ENCODE measurements at regions not wholly inside any gene's neighbourhood (a gene's known extent, or its start where the extent isn't known, plus 50 kb on each side); places are given as distances from the start of the nearest gene placed in this dataset.

- no peak overlapping the region for H2AFZ ChIP-seq (ENCODE audit: insufficient read depth, low read depth, low read length, poor library complexity, severe bottlenecking)
- H3K36me3 ChIP-seq (replicated peaks in 1 of 2; ENCODE audit: control extremely low read depth in 1 of 2, control insufficient read depth in 1 of 2, extremely low read depth in 1 of 2, insufficient read depth in 2 of 2, low read length in 1 of 2) = no peaks in the 10 kb centered on the region
- no CpG with 5 or more reads among the region's 1 CpG for WGBS (ENCODE audit: insufficient coverage)
- POLR2A ChIA-PET = no interaction called here
- ATAC-seq (ENCODE audit: low read depth) = no peak
- Mint-ChIP-seq H3K4me1 (no peaks in the 10 kb centered on the region), H3K27ac (no peak overlapping the region), H3K27me3 (no peaks in the 10 kb centered on the region), H3K9me3 (ENCODE audit: insufficient read depth) (peaks cover 5% of the 10 kb centered on the region), H3K4me3 (no peak overlapping the region)
- no peak for DNase-seq
- H3K79me2 ChIP-seq (ENCODE audit: control insufficient read depth, insufficient read depth, low read length) = no peaks in the 10 kb centered on the region
- H3K4me2 ChIP-seq (replicated peaks; ENCODE audit: low read depth, low read length, poor library complexity, severe bottlenecking) = no peak overlapping the region
- H3K27ac ChIP-seq (ENCODE audit: low read length in 2 of 2) = no peak overlapping the region
- H3K27me3 ChIP-seq (replicated peaks in 1 of 4; ENCODE audit: control extremely low read depth in 1 of 4, control insufficient read depth in 3 of 4, insufficient read depth in 4 of 4, low read length in 3 of 4) = no peaks in the 10 kb centered on the region
- CTCF ChIA-PET = no interaction called here
- H3K4me1 ChIP-seq (ENCODE audit: control insufficient read depth in 2 of 2, insufficient read depth in 2 of 2, low read length in 2 of 2) = no peaks in the 10 kb centered on the region
- no peak overlapping the region for H3K4me3 ChIP-seq (ENCODE audit: control extremely low read depth in 1 of 5, extremely low read depth in 1 of 5, insufficient read depth in 1 of 5, low read depth in 2 of 5, low read length in 4 of 5)
- H3K9ac ChIP-seq (ENCODE audit: low read length) = no peak overlapping the region
- no peaks in the 10 kb centered on the region for H3K9me3 ChIP-seq (ENCODE audit: control extremely low read depth in 1 of 3, control insufficient read depth in 2 of 3, insufficient read depth in 1 of 3, low read length in 2 of 3)
- TF ChIP-seq CTCF (IDR thresholded peaks at IDR 0.05) = no peak
- intact Hi-C loops (cut with micrococcal nuclease) = no loop called here
- no peaks in the 10 kb centered on the region for H4K20me1 ChIP-seq (ENCODE audit: control insufficient read depth, insufficient read depth, low read length, poor library complexity, severe bottlenecking)
Measured at GRCh38 chr5:3466392-3466791, 129.2 kb upstream of the IRX1 start.

DNA sequence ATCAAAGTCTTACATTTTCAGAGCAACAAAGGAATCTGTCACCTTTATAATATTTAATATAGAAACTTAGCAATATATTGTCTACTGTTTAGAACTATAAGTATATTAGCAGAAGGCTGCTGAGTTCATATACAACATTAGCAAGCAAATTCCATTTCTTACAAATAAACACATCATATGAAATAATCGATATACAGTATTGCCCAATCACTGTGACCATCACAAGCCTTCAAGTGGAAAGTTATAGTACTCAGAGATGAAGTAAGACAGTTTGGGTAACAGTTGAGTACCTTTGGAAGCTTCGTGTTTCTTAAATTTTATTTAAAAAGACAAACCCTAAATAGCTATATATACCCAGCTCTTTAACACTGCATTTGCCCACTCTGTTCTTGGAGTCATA is 135.2 kb upstream of the IRX1 start:
- no peaks in the 10 kb centered on the region for H3K79me2 ChIP-seq (ENCODE audit: control insufficient read depth, insufficient read depth, low read length)
- H3K9me3 ChIP-seq (ENCODE audit: control extremely low read depth in 1 of 3, control insufficient read depth in 2 of 3, insufficient read depth in 1 of 3, low read length in 2 of 3) = peaks cover 0 to 16% (median 0%) of the 10 kb centered on the region in 3 donors
- no peaks in the 10 kb centered on the region for H3K36me3 ChIP-seq (replicated peaks in 1 of 2; ENCODE audit: control extremely low read depth in 1 of 2, control insufficient read depth in 1 of 2, extremely low read depth in 1 of 2, insufficient read depth in 2 of 2, low read length in 1 of 2)
- ChIA-PET POLR2A (no interaction called here), CTCF (no interaction called here)
- ATAC-seq (ENCODE audit: low read depth) (no peak), DNase-seq (no peak)
- intact Hi-C loops (cut with micrococcal nuclease) = no loop called here
- no peaks in the 10 kb centered on the region for H3K27me3 Mint-ChIP-seq
- no peaks in the 10 kb centered on the region for H3K9me3 Mint-ChIP-seq (ENCODE audit: insufficient read depth)
- H3K4me1 ChIP-seq (ENCODE audit: control insufficient read depth in 2 of 2, insufficient read depth in 2 of 2, low read length in 2 of 2) = no peaks in the 10 kb centered on the region
- H3K27ac Mint-ChIP-seq = no peak overlapping the region
- no peak overlapping the region for H3K4me3 ChIP-seq (ENCODE audit: control extremely low read depth in 1 of 5, extremely low read depth in 1 of 5, insufficient read depth in 1 of 5, low read depth in 2 of 5, low read length in 4 of 5)
- no peak overlapping the region for H3K9ac ChIP-seq (ENCODE audit: low read length)
- no peak overlapping the region for H3K27ac ChIP-seq (ENCODE audit: low read length in 2 of 2)
- H3K4me3 Mint-ChIP-seq = no peak overlapping the region
- H4K20me1 ChIP-seq (ENCODE audit: control insufficient read depth, insufficient read depth, low read length, poor library complexity, severe bottlenecking) = no peaks in the 10 kb centered on the region
- no CpG with 5 or more reads among the region's 2 CpGs for WGBS (ENCODE audit: insufficient coverage)
- no peaks in the 10 kb centered on the region for H3K27me3 ChIP-seq (replicated peaks in 1 of 4; ENCODE audit: control extremely low read depth in 1 of 4, control insufficient read depth in 3 of 4, insufficient read depth in 4 of 4, low read length in 3 of 4)
- H3K4me1 Mint-ChIP-seq = no peaks in the 10 kb centered on the region
- no peak overlapping the region for H2AFZ ChIP-seq (ENCODE audit: insufficient read depth, low read depth, low read length, poor library complexity, severe bottlenecking)
- H3K4me2 ChIP-seq (replicated peaks; ENCODE audit: low read depth, low read length, poor library complexity, severe bottlenecking) = no peak overlapping the region
- TF ChIP-seq CTCF (IDR thresholded peaks at IDR 0.05) (no peak), EZH2 (IDR thresholded peaks at IDR 0.05; ENCODE audit: borderline replicate concordance, insufficient read depth, low read depth, low read length, poor library complexity, severe bottlenecking) (no peak)
